ENCODE measurements at regions not wholly inside any gene's neighbourhood (a gene's known extent, or its start where the extent isn't known, plus 50 kb on each side); places are given as distances from the start of the nearest gene placed in this dataset.

GRCh38 chr5:36531401-36531800 is 75.0 kb upstream of the SLC1A3 start:
- TF ChIP-seq POLR2A (IDR thresholded peaks at IDR 0.05; ENCODE audit: low read length) (no peak), CTCF (IDR thresholded peaks at IDR 0.05) (no peak)
